ENCODE measurements at regions not wholly inside any gene's neighbourhood (a gene's known extent, or its start where the extent isn't known, plus 50 kb on each side); places are given as distances from the start of the nearest gene placed in this dataset.

GRCh38 chr3:30114918-30115317 lies 491.5 kb upstream of the TGFBR2 start:
- FAIRE-seq: no peak
- Histone ChIP-seq H3K14ac (ENCODE audit: insufficient read length) (no peak overlapping the region), H3K79me1 (ENCODE audit: low read depth, low read length) (no peaks in the 10 kb centered on the region), H3K4me2 (ENCODE audit: insufficient read depth in 1 of 2, low read depth in 2 of 2, low read length in 2 of 2) (no peak overlapping the region), H3K4me3 (ENCODE audit: extremely low read depth in 1 of 4, insufficient read depth in 2 of 4, low read depth in 3 of 4, low read length in 4 of 4) (no peak overlapping the region), H3K4ac (replicated peaks; ENCODE audit: insufficient read length, low read depth, low read length) (no peak overlapping the region), H3K18ac (ENCODE audit: extremely low read depth, low read length) (no peak overlapping the region), H4K5ac (ENCODE audit: insufficient read length, low read depth, low read length) (no peak overlapping the region), H3K9ac (replicated peaks in 1 of 4; ENCODE audit: extremely low read depth in 1 of 4, low read depth in 3 of 4, low read length in 3 of 4) (no peak overlapping the region), H3K23me2 (ENCODE audit: low read depth, low read length) (no peaks in the 10 kb centered on the region; the same call in 1 of the 2 replicates), H3K9me3 (ENCODE audit: insufficient read depth in 2 of 2, low read depth in 1 of 2, low read length in 1 of 2) (no peaks in the 10 kb centered on the region), H2BK15ac (ENCODE audit: low read length) (no peak overlapping the region), H2AFZ (ENCODE audit: low read length) (no peak overlapping the region), H2BK120ac (replicated peaks; ENCODE audit: low read depth, low read length) (no peak overlapping the region), H4K20me1 (replicated peaks in 1 of 2; ENCODE audit: control insufficient read depth in 1 of 2, insufficient read depth in 2 of 2, low read length in 2 of 2) (no peaks in the 10 kb centered on the region), H3K36me3 (ENCODE audit: control insufficient read depth in 2 of 4, insufficient read depth in 4 of 4, low read length in 3 of 4) (no peaks in the 10 kb centered on the region), H3K56ac (replicated peaks; ENCODE audit: insufficient read length, low read depth, low read length) (no peak overlapping the region), H2BK5ac (ENCODE audit: low read depth, low read length) (no peak overlapping the region), H4K8ac (ENCODE audit: extremely low read depth, insufficient read depth, low read length) (no peak overlapping the region), H2BK12ac (ENCODE audit: low read depth, low read length) (no peak overlapping the region), H3K4me1 (replicated peaks in 1 of 4; ENCODE audit: control insufficient read depth in 3 of 4, insufficient read depth in 4 of 4, low read length in 3 of 4) (no peaks in the 10 kb centered on the region; a peak in 1 of 7 replicates), H2AK5ac (ENCODE audit: low read depth, low read length) (no peak overlapping the region), H3K23ac (ENCODE audit: insufficient read length) (no peak overlapping the region), H3K27ac (ENCODE audit: low read depth, low read length) (no peak overlapping the region), H3K27me3 (replicated peaks in 1 of 4; ENCODE audit: control insufficient read depth in 3 of 4, extremely low read depth in 1 of 4, insufficient read depth in 3 of 4, low read length in 3 of 4) (no peaks in the 10 kb centered on the region), H2BK20ac (ENCODE audit: low read length) (no peak overlapping the region), H3K79me2 (ENCODE audit: control insufficient read depth in 1 of 2, insufficient read depth in 2 of 2, low read length in 2 of 2) (no peaks in the 10 kb centered on the region), H4K91ac (replicated peaks; ENCODE audit: insufficient read length, low read length) (no peak overlapping the region)
- no peak for DNase-seq (ENCODE audit: low read depth in 1 of 2, low spot score in 2 of 2)
- ChIA-PET POLR2A (ENCODE audit: partially characterized antibody) (no interaction called here), CTCF (ENCODE audit: partially characterized antibody) (interaction anchor here (0.6 to 4.7 kb wide), 7 partner anchors 11 to 653 kb away, joined by 3 to 32 read pairs (median 3); no protein-coding TSS in a partner anchor)
- no peak for TF ChIP-seq BRCA1 (IDR thresholded peaks at IDR 0.05; ENCODE audit: low read depth, low read length)
- no peak for TF ChIP-seq SP2 (IDR thresholded peaks at IDR 0.05; ENCODE audit: low read length)
- no peak for TF ChIP-seq SIX5 (IDR thresholded peaks at IDR 0.05; ENCODE audit: low read depth, low read length)
- no peak for TF ChIP-seq TEAD4 (IDR thresholded peaks at IDR 0.05; ENCODE audit: low read depth, low read length)
- TF ChIP-seq USF2 (IDR thresholded peaks at IDR 0.05; ENCODE audit: low read length): no peak
- 84% methylated on average over 2 of the region's 2 CpGs; no CpG with 5 or more reads in 1 of the 2 experiments for WGBS, 2 experiments (ENCODE audit: extremely low coverage in 1 of 2, insufficient coverage in 1 of 2, insufficient read length in 1 of 2, insufficient replicate concordance in 2 of 2, low coverage in 1 of 2, low lambda C conversion rate in 2 of 2, missing lambda C conversion rate in 1 of 2)
